Activated naive CD8-positive, alpha-beta T cell treated with anti-CD3 and anti-CD28 coated beads, Interleukin-2, amount 10 ng/mL, durations not matched to agents 7 days and 5 days (primary cell): ENCODE measurements at regions not wholly inside any gene's neighbourhood (a gene's known extent, or its start where the extent isn't known, plus 50 kb on each side); places are given as distances from the start of the nearest gene placed in this dataset.

ENCODE experiments used
- ATAC-seq: fragments of 150-1000 bp; cut with Tn5 transposase; one replicate; pipeline ENCODE4 v1.10.0; 2021; ENCODE audit warnings: low read depth, moderate library complexity
- POLR2A ChIA-PET: fragments of 350-600 bp; sonication (Branson Sonifier 250); formaldehyde crosslinking; loops from one replicate; lab custom pipeline; 2021; ENCODE audit warnings: antibody characterized with exemption; lab: Charles Lee
- DNase-seq: peaks from one replicate; pipeline ENCODE4 v3.0.0; 2021
- H3K27ac Mint-ChIP-seq: one replicate; pipeline ENCODE4 v1.8.0; 2022; ENCODE audit warnings: mild to moderate bottlenecking, mixed read lengths
- H3K27me3 Mint-ChIP-seq: one replicate; pipeline ENCODE4 v1.8.0; 2022; ENCODE audit warnings: mild to moderate bottlenecking, moderate library complexity, mixed read lengths
- H3K36me3 Mint-ChIP-seq: one replicate; pipeline ENCODE4 v1.8.0; 2021; ENCODE audit warnings: mild to moderate bottlenecking, mixed read lengths
- H3K4me1 Mint-ChIP-seq: one replicate; pipeline ENCODE4 v1.8.0; 2021; ENCODE audit warnings: mixed read lengths
- H3K4me3 Mint-ChIP-seq: one replicate; pipeline ENCODE4 v1.8.0; 2022; ENCODE audit warnings: mild to moderate bottlenecking, moderate library complexity, mixed read lengths
- H3K9me3 Mint-ChIP-seq: one replicate; pipeline ENCODE4 v1.8.0; 2021; ENCODE audit warnings: mixed read lengths

- H3K27ac Mint-ChIP-seq: no peak overlapping the region
- no peak overlapping the region for H3K4me3 Mint-ChIP-seq
- H3K27me3 Mint-ChIP-seq: no peaks in the 10 kb centered on the region
- DNase-seq: no peak
- H3K36me3 Mint-ChIP-seq: no peaks in the 10 kb centered on the region
- no peak for ATAC-seq
- no peaks in the 10 kb centered on the region for H3K9me3 Mint-ChIP-seq
- H3K4me1 Mint-ChIP-seq: no peaks in the 10 kb centered on the region
- POLR2A ChIA-PET: no interaction called here
These were observed 115.4 kb downstream of the EFNB1 start for GRCh38 chrX:68944211-68944610.

GRCh38 chrX:68942840-68943239 lies 114.0 kb downstream of the EFNB1 start:
- H3K27me3 Mint-ChIP-seq: no peaks in the 10 kb centered on the region
- ATAC-seq: no peak
- H3K27ac Mint-ChIP-seq: no peak overlapping the region
- no peaks in the 10 kb centered on the region for H3K9me3 Mint-ChIP-seq
- H3K4me3 Mint-ChIP-seq: no peak overlapping the region
- no peak for DNase-seq
- no peaks in the 10 kb centered on the region for H3K36me3 Mint-ChIP-seq
- POLR2A ChIA-PET: no interaction called here
- H3K4me1 Mint-ChIP-seq: no peaks in the 10 kb centered on the region

DNA sequence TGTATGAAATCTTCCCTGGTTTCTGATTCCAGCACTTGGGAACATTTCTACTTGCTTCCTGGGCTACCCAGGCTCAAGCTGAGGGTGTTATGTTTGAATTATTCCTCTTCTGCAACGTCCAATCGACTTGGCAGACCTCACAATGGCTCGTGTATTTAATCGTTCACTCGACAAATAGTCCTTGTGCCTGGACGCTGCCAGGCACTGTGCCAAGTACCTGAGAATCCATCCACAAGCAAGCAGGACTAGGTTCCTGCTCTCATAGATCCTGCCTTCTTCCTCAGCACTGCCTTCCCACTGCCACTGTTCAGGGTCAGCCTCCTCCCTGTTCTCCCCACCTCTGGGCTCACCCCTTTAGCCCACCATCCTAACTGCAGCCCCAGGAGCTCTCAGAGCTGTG lies 113.3 kb downstream of the EFNB1 start:
- Mint-ChIP-seq H3K27me3 (no peaks in the 10 kb centered on the region), H3K4me3 (no peak overlapping the region), H3K9me3 (no peaks in the 10 kb centered on the region), H3K27ac (no peak overlapping the region), H3K4me1 (no peaks in the 10 kb centered on the region), H3K36me3 (no peaks in the 10 kb centered on the region)
- DNase-seq (no peak), ATAC-seq (no peak)
- POLR2A ChIA-PET: no interaction called here

DNA sequence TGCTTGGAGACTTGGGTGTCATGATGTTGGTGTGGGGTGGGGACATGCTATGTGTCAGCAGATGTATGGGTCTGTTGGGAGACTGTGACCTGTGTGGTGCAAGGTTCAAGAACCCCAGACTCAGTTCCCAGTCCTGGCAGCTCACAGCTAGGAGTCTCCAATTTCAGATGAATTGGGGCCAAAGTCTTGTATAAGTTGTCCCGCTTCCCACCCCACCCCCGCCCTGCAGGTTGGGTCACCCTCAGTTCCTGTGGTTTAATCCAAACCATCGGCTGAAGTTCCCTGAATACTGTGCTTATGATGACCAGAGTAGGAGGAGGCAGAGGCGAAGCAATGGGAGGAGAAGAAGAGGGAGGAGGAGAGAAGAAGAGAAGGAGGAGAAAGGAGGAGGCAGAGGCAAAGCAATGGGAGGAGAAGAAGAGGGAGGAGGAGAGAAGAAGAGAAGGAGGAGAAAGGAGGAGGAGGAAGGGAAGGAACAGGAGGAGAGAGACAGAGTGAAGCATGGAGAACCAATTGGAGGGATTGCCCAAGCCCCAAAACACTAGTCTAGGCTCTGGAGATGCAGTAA lies 112.6 kb downstream of the EFNB1 start:
- POLR2A ChIA-PET: no interaction called here
- Mint-ChIP-seq H3K4me3 (no peak overlapping the region), H3K27me3 (no peaks in the 10 kb centered on the region), H3K27ac (no peak overlapping the region), H3K9me3 (no peaks in the 10 kb centered on the region), H3K4me1 (no peaks in the 10 kb centered on the region), H3K36me3 (no peaks in the 10 kb centered on the region)
- no peak for DNase-seq
- no peak for ATAC-seq

DNA sequence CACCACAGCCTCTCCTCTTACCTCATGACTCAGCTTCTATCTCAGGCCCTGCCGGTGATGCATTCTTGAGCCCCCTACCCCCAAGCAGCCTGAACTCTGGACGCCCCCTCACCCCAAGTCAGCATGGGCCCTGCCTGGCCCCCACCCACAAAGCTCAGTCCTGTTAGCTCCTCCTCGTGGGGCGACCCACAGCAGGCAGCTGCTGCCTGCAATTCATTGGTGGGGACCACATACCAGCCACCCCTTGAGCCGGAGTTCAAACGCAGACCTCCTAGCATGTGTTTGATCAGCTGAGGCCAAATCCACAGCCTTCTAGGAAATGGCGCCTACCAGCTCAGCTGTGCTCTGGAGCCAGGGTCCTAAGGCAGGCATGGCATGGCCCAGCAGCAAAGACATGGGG lies 111.8 kb downstream of the EFNB1 start:
- no peak for ATAC-seq
- Mint-ChIP-seq H3K9me3 (no peaks in the 10 kb centered on the region), H3K4me3 (no peak overlapping the region), H3K27ac (no peak overlapping the region), H3K36me3 (no peaks in the 10 kb centered on the region), H3K27me3 (no peaks in the 10 kb centered on the region), H3K4me1 (no peaks in the 10 kb centered on the region)
- DNase-seq: no peak
- POLR2A ChIA-PET: no interaction called here

DNA sequence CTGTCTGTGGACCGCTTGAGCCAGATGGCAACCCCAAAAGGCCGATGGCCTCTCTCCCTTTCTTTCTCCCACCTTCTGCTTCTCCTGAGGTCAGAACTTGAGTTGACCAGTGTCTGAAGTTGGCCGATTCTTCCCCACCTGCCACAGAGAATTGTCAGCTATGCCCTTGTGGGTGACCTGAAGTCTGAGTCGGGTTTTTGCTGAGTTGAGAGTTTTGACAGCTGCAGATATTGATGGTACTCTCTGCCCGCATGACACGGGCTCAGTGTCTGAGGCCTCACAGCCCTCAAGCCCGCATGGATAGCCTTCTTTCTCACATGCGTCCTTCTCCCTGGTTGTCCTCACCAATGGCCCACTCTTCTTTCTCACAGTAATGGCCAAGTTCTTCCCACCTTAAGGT lies 111.0 kb downstream of the EFNB1 start:
- Mint-ChIP-seq H3K27me3 (no peaks in the 10 kb centered on the region), H3K27ac (no peak overlapping the region), H3K4me3 (no peak overlapping the region), H3K9me3 (no peaks in the 10 kb centered on the region), H3K4me1 (peaks cover 4% of the 10 kb centered on the region), H3K36me3 (no peaks in the 10 kb centered on the region)
- no peak for ATAC-seq
- no peak for DNase-seq
- POLR2A ChIA-PET: no interaction called here

DNA sequence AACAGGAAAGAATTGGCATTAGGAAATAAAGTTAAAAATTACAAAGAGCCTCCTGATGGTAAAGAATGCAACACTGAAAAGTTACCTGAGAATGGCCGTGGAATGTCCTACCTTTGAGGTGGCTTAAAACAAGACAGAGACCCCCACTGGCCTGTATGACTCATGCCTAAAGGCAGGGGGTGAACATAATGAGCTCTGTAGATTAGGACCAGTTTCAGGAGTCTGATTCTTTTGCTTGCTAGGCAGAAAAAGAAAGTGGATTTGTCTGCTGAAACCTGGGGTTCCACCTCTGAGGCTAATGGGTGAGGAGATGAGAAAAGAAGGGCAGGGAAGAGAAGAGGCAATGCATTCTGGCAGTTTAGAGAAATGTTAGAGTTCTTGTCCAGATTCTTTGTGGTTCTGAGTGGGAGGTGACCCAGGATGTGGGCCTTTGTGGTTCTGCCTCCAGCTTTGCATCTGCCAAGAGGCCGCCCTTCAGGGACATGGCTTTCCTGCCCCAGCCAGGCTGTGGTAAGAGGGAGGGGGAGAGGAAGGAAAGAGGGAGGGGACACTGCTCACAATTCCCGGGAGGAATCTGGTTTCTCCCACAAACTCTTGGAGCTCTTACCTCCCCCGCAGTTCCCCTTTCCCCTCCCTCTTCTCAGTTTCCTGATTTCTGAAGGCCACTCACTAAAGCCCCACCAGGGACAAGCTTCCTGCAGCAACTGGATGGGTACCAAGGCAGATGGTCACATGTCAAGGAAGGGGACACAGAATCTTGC lies 109.6 kb downstream of the EFNB1 start:
- DNase-seq: no peak
- Mint-ChIP-seq H3K27ac (no peak overlapping the region), H3K9me3 (no peaks in the 10 kb centered on the region), H3K36me3 (no peaks in the 10 kb centered on the region), H3K4me3 (no peak overlapping the region), H3K4me1 (peaks cover 4% of the 10 kb centered on the region), H3K27me3 (no peaks in the 10 kb centered on the region)
- POLR2A ChIA-PET: no interaction called here
- ATAC-seq: no peak

GRCh38 chrX:68937581-68937980 lies 108.8 kb downstream of the EFNB1 start:
- Mint-ChIP-seq H3K9me3 (no peaks in the 10 kb centered on the region), H3K27me3 (no peaks in the 10 kb centered on the region), H3K4me3 (no peak overlapping the region), H3K27ac (no peak overlapping the region), H3K4me1 (peaks cover 4% of the 10 kb centered on the region), H3K36me3 (no peaks in the 10 kb centered on the region)
- POLR2A ChIA-PET: no interaction called here
- no peak for DNase-seq
- ATAC-seq: no peak

GRCh38 chrX:68936608-68937007 lies 107.8 kb downstream of the EFNB1 start:
- Mint-ChIP-seq H3K27me3 (no peaks in the 10 kb centered on the region), H3K4me3 (no peak overlapping the region), H3K27ac (no peak overlapping the region), H3K4me1 (peaks cover 4% of the 10 kb centered on the region), H3K9me3 (no peaks in the 10 kb centered on the region), H3K36me3 (no peaks in the 10 kb centered on the region)
- DNase-seq (no peak), ATAC-seq (no peak)
- POLR2A ChIA-PET: no interaction called here

GRCh38 chrX:68936126-68936525 lies 107.3 kb downstream of the EFNB1 start:
- H3K27me3 Mint-ChIP-seq: no peaks in the 10 kb centered on the region
- ATAC-seq: no peak
- H3K9me3 Mint-ChIP-seq: no peaks in the 10 kb centered on the region
- H3K4me3 Mint-ChIP-seq: no peak overlapping the region
- no peaks in the 10 kb centered on the region for H3K36me3 Mint-ChIP-seq
- no peak for DNase-seq
- peaks cover 4% of the 10 kb centered on the region for H3K4me1 Mint-ChIP-seq
- no peak overlapping the region for H3K27ac Mint-ChIP-seq
- POLR2A ChIA-PET: no interaction called here

- H3K4me1 Mint-ChIP-seq: peaks cover 6% of the 10 kb centered on the region
- DNase-seq: no peak
- no peaks in the 10 kb centered on the region for H3K9me3 Mint-ChIP-seq
- H3K4me3 Mint-ChIP-seq: no peak overlapping the region
- POLR2A ChIA-PET: no interaction called here
- no peaks in the 10 kb centered on the region for H3K36me3 Mint-ChIP-seq
- no peaks in the 10 kb centered on the region for H3K27me3 Mint-ChIP-seq
- H3K27ac Mint-ChIP-seq: no peak overlapping the region
- no peak for ATAC-seq
These were observed 106.5 kb downstream of the EFNB1 start for GRCh38 chrX:68935362-68935761.

DNA sequence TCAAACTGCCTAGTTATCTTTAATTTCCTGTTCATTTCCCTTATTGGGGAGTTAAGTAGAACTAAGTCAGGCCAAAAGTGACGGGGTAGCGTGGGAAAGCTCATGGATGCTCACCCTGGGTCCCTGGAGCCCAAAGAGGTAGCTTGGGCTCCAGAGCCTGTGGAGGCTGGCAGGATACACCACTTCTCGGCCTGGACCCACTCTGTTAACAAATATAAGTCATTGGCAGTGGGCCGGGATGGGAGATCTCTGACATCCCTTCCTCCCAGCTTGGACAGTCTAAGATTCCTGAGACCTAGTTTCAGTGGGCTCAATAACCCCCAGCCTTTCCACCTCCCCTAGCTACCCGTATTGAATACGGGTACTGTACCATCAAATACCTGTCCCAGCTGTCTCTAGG lies 106.1 kb downstream of the EFNB1 start:
- ATAC-seq: no peak
- H3K4me1 Mint-ChIP-seq: peaks cover 7% of the 10 kb centered on the region
- no peak overlapping the region for H3K27ac Mint-ChIP-seq
- no peaks in the 10 kb centered on the region for H3K36me3 Mint-ChIP-seq
- H3K27me3 Mint-ChIP-seq: no peaks in the 10 kb centered on the region
- no peaks in the 10 kb centered on the region for H3K9me3 Mint-ChIP-seq
- POLR2A ChIA-PET: no interaction called here
- no peak for DNase-seq
- H3K4me3 Mint-ChIP-seq: no peak overlapping the region

DNA sequence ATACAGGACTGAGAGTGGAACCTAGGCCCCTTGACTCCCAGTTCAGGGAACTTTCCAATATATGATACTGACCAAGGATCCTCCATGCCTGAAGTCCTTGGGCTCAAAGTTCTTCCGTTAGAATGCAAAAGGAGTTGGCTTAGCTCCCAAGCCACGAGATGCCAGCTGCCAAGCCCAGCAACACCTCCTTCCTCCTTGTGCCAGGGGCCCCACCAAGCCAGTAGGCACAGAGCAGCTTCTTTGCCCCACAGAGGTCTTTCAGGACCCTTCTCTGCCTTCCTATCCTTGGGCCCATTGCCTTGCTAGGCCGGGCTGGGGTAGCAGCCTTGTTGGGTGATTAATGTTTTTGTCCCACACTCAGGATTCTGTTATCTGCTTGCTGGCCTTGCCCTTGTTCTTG lies 105.6 kb downstream of the EFNB1 start:
- H3K9me3 Mint-ChIP-seq: no peaks in the 10 kb centered on the region
- no peaks in the 10 kb centered on the region for H3K27me3 Mint-ChIP-seq
- H3K36me3 Mint-ChIP-seq: no peaks in the 10 kb centered on the region
- H3K4me1 Mint-ChIP-seq: peaks cover 7% of the 10 kb centered on the region
- H3K27ac Mint-ChIP-seq: no peak overlapping the region
- POLR2A ChIA-PET: no interaction called here
- no peak for DNase-seq
- no peak overlapping the region for H3K4me3 Mint-ChIP-seq
- ATAC-seq: no peak

DNA sequence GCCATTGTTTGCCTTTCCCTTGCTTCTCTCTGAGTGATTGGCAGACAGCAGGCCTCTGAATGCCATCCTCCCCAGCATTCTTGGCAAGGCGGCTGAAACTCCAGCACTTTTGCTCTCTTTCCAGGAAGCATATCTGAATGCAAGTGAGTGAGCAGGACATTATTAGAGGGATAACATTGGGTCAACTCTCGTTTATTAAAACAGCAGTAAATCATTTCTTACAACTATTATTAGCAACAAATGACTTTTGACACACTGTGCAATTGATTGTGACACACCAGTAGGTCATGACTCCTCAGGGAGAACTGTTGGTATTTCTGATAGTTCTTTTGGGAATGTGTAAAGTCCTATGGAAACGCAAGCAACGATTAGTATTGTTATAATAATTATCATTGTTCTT lies 103.8 kb downstream of the EFNB1 start:
- H3K4me3 Mint-ChIP-seq: no peak overlapping the region
- ATAC-seq: no peak

More for the DNA sequence above, 103.8 kb downstream of the EFNB1 start:
- no peak for DNase-seq
- H3K27ac Mint-ChIP-seq: no peak overlapping the region
- no peaks in the 10 kb centered on the region for H3K27me3 Mint-ChIP-seq
- POLR2A ChIA-PET: no interaction called here
- no peaks in the 10 kb centered on the region for H3K9me3 Mint-ChIP-seq
- no peaks in the 10 kb centered on the region for H3K36me3 Mint-ChIP-seq
- peaks cover 7% of the 10 kb centered on the region for H3K4me1 Mint-ChIP-seq
